Stimulated activated CD8-positive, alpha-beta memory T cell treated with anti-CD3 and anti-CD28 coated beads, Interleukin-7, amount 100 ng/mL, for 1 hour (primary cell): ENCODE measurements at regions not wholly inside any gene's neighbourhood (a gene's known extent, or its start where the extent isn't known, plus 50 kb on each side); places are given as distances from the start of the nearest gene placed in this dataset.
"Not testable (repeated sequence)": the region's sequence is repeated elsewhere in the genome, so short reads cannot be mapped to it uniquely, and the experiment has no call there.

ENCODE experiments used
- DNase-seq, 2 donors: peaks; one replicate each; pipeline ENCODE4 v3.0.0-alpha.2; 2020; ENCODE audit warnings: low read depth in 2 of 2

DNA sequence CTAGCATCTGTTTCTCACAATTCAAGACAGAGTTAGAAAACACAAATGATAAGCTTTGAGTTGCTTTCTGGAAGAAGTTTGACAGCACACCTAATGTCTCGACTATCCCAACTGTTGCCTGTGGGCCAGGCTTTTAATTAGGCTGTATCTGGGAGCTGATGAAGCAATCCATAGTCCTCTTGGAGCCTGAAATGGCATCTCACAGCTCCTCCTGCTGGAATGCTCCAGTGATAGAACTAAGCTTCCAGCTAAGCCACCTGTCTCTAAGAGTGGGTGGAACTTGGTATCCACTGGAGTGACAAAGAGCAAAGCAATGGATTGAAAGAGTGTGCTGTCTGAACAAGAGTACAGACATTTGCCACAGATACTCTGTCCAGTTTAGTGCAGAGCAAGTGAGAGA lies 605.3 kb upstream of the NR5A2 start:
- DNase-seq = no peak

DNA sequence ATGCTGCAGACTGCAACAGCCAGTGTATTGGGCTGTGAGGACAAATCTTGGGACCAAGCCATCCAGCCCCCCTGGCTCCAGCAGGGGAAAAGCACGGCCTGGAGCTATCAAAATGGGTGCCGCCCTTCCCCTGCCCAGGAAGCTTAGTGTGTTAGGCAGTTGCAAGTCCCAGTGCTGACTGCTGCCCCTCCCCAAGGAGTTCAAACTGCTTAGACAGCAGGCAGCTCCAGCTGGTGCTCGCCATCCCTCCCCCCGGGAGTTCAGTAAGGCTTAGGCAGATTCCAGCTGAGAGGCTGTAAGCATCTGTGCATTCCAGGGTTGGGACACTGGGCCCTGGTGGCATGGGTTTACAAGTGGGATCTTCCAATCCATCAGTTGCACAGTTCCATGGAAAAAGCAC lies 579.6 kb upstream of the NR5A2 start:
- no peak for DNase-seq

DNA sequence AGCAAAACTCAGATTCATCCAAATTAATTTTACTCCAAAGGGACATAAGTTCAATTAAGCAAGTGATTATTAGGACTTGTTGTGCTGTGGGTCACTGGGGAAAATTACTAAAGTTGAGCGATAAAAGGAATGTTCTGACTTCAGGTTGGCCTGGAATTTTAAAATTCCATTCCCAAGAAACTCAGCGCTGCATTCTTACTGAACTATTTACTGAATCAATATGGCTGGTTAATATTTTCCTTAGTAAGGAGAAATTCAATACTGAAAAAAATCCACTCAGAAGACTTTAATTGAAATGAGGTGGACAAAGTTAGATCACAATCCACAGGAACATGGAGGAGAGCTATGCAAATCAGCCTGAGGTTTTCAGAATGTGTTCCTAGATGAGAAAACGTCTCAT lies 578.9 kb upstream of the NR5A2 start:
- no peak for DNase-seq

DNA sequence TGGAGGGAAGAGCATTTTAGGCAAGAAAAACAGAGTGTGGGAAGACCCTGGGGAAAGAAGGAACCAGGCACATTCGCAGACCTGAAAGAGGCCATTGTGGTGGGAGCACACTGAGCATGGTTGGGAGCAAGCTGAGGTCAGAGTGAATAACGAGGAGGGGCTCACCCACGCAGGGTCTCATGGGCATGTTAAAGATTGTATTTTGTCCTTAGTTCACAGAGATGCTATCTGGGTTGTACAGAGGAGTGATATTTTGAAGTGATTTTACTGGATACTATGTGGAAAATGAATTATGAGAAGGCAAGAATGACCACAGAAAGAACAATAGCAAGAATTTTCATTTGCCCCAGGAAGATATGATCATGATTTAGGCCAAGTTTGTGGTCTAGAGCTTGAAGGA lies 578.3 kb upstream of the NR5A2 start:
- no peak for DNase-seq

DNA sequence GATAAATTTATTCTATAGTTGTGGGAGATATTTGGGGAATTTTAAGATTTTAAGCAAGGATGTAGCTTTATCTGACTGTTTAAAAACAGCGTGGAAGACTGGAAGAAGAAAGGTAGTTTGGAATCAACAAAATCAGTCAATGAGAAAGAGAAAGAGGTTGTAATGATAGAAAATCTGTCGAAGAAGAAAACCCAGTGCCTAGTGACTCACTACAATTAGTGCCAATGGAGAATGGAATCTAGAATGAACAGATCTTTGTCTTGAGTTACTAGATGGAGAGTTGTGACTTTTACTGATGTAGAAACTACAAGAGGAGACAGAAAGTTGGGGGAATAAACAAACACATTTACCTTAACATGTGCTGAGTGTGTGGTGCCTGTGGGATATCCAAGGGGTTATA lies 577.8 kb upstream of the NR5A2 start:
- DNase-seq = no peak

DNA sequence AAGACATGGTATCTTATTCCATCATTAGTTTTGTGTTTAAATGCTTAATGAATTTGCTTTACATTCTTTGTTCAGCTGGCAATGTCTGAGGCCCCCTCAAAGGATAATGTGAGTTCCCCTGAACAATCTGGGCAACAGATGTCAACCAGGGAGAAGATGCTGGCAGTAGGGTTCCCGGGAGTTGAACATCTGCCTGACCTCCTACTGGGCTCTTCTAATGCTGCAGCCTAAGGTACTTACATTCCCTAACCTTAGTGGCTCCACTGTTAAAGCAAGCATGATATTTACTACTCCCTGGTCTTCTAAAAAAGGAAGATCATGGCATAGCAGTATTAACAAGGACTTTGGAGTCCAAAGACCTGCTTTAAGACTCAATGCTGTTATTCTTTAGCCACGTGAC lies 574.9 kb upstream of the NR5A2 start:
- no peak for DNase-seq

DNA sequence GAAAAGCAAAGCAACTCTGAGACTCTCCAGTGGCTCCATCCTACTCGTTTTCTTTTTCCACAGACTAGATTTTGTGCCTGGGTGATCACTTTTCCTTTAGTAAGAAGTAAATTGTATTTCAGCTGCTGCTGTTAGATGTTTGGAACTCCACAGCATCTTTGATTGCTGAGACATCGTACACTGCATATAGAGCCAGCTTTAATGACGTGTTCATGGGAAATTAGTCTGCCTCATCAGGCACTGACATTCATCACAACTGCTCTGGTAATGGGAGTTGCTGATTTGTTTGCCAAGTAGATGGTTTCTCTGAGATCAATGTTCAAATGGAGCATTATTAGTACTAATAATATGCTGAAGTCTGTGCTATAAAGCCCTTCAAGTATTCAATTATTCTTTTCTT lies 573.8 kb upstream of the NR5A2 start:
- no peak for DNase-seq

DNA sequence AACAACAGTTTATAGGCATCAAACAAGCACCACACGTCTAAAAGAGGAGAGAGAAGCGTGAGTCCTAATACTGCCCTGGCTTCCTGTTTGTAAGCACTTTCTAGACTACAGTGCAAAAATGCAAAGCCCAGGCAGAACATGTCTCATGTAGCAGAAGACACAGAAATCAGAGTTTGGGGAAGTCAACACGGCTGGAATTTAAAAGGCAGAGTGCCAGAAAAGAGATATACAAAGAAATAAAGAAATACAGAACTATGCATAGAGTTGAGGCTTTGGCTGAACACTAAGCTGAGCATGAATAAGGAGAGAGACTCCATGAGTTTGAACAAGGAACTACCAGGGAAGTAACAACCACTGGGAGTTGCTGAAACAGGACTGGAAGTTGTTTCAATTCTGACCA lies 566.6 kb upstream of the NR5A2 start:
- no peak for DNase-seq

DNA sequence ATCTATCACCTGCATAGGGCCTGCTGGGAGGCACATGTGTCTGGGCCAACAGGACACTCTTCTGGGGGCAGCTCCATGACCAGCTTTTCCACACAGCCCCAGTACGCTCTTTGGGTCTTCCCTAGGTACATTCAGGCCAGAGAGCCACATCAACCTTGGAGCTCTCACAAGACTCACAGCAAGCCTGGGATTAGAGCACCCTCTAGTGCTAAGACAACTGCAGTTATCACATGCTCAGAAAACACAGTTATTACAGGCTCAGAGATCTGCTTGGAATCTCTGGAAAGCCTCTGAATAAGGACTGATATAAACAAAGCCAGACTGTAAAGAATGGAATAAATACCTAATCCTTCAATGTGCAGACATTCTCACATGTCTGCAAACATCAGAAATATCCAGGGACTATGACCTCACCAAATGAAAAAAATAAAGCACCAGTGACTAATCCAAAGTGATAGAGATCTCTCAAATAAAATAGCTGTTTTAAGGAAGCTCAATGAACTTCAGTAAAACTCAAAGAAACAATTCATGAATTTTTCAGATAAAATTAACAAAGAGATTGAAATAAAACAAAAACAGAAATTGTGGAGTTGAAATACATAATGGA lies 563.9 kb upstream of the NR5A2 start:
- no peak for DNase-seq

DNA sequence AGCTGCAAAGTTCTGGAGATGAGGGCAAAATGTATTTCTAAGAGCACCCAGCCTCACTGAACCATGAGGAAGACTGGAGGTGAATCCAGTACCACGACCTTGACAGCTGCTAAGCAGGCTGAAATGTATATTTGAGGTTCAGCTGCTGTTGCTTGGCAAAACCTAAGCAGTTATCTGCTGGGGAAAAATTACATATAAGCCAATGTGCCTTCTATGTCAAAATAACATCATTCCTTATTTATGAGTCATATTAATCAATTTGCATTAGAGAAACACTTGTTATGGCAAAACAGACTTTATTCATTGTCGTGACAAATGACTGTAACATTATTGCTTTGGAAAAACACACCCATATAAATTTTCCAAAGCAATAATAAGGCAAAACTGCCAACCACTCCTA lies 560.5 kb upstream of the NR5A2 start:
- DNase-seq = no peak

DNA sequence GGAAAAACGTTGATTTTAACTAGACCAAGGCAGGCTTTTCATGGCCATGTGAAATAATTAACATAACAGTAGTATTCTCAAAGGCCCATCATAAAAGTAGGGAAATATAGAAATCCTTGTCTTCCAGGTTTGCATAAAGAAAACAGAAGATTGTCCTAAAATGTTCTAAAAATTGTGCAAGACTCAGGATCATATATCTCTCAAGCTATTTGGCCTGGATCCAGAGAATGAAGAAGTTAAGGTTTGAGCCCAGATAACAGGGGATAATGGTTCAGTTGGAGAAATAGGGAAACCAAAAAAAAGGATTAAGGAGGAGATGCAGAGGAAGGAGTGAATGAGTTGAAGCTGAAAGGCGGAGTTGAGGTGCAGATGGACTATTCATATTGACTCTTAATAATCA lies 555.5 kb upstream of the NR5A2 start:
- no peak for DNase-seq

DNA sequence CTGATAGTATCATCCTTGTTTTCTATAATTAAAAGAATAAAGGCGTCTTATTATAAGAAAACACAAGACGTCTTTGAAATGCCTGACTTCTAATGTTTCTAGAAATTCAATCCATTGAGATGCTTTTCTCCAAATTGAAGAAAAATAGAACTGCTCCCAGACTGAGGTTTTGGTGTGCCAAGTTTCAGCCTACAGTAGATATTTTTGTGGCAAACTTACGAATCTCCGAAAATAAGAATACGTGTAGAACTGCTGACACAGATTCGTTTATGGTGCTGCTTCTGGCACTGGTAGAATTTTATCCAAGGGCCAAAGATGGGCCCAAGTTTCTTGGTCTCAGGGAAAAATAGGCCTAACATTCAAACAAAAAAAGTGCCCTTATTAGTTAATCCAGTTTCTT lies 554.5 kb upstream of the NR5A2 start:
- DNase-seq = no peak

DNA sequence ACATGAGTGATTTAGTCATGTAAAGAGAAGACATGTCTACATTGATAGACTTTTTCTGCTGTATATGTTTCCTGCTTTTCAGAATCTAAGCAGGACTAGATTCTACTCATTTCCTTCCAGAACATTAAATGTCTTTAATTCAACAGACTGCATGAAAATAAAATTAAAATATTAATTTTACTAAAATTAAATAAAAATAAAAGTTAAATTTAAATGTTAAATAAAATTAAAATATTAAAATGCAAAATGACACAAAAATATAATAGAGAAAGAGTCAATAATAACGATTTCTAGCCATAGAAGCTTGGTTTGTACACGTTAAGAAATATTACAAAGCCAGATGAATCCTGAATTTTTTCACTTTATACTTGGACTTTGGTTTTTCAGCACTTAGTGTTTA lies 552.8 kb upstream of the NR5A2 start:
- no peak for DNase-seq

DNA sequence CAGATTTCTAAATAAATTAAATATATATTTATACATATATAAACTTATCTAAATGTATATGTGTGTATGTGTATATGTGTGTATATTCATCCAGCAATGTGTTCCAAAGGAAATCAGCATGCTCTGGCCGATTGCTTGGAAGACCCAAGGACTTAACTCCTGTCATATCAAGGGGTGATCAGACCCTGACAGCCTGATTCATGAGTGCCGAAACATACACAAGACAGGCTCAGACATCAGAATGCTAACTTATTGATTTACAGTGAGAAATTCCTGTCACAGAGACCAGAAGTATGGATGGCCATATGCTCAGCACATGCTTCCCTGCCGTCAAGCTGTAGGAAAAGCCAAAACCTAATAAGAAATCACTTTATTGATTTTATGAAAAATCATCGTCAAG lies 545.1 kb upstream of the NR5A2 start:
- no peak for DNase-seq

DNA sequence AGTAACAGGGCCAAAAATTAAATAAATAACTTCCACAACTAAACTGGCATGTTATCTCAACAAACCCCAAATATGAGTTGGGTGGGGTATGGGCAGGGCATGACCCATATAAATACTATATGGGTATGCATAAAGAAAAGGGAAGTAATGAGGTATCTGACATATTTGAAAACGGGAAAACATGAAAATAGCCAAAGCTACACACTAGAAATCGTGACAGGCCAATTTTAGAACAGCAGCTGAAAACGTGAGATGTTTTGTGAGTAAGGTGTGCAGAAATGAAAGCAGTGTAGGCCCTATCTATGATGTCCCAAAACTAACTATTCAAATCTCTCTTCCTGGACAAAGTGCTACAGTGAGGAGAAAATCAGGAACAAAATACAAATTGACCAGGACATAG lies 537.9 kb upstream of the NR5A2 start:
- DNase-seq = no peak

DNA sequence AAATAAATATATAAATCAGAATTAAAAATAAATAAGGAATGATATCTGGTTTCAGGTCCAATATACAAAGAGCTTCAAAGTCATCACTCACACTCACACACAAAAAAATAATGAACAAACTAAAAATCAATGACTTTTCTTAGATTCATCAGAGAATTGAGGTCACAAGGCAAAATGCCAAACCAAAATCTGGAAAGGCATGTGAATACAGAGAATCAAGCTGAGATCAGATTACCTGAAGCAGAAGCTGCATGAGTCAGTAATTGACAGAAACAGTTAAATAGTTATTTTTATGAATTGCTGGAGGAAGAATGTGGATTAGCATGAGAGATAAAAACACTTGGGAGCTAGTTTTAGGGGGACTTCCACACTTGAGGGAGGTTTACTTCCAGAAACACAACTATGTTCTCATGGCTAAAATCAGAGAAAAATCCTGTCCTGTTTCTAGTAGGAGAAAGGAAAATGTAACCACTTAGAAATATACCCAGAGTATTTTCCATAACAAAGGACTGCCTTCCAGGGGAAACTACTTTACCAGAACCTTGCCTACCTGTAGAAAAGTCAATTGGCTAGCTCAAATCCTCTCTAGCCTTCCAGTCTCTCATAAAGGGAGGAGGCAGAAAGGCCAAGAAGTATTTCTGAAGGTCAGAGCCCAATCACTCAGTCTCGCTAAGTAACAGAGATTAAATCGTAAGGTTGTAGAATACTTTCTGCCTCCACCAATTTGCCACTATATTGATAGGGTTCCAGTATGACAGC lies 536.6 kb upstream of the NR5A2 start:
- DNase-seq = no peak

DNA sequence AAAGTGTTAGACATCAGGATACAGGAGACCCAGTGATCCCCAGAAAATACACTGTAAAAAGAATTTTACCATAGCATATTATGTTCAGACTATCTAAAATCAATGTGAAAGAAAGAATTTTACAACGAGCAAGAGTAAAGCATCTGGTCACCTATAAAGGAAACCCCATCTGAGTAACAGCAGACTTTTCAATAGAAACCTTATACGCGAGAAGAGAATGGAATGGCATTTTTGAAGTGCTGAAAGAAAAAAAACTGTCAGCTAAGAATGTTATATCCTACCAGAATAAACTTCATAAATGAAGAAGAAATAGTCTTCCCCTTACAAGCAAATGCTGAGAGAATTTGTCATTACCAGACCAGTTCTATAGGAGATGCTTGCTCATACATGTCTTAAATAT lies 532.1 kb upstream of the NR5A2 start:
- DNase-seq = no peak

DNA sequence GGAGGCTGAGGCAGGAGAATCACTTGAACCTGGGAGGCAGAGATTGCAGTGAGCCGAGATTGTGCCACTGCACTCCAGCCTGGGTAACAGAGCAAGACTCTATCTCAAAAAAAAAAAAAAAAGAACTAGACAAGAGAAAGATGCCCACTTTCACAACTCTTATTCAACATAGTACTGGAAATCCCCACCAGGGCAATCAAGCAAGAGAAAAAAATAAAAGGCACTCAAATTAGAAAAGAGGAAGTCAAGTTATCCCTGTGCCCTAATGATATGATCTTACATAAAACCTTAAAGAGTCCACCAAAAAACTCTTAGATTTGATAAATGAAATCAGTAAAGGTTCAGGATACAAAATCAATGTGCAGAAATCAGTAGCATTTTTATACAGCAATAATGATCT lies 528.7 kb upstream of the NR5A2 start:
- DNase-seq = not testable (repeated sequence)

DNA sequence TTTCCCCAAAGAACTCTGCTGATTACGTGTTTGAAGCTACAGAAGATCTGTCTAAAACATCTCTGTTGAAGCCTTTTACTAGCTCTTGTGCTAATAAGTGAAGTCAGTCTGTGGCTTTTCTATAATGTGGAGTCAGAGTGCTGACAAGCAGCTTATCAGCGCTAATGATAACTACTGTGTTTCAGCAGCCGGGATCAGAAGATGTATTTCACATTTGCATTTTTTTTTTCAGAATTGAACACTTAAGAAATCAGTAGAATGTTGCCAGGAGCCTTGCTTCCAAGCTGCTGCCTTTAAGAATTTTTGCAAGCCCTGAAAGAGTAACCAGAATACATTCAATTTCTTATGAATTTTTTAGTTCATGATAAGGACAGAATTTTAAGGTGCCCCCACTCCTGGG lies 519.4 kb upstream of the NR5A2 start:
- DNase-seq = no peak

DNA sequence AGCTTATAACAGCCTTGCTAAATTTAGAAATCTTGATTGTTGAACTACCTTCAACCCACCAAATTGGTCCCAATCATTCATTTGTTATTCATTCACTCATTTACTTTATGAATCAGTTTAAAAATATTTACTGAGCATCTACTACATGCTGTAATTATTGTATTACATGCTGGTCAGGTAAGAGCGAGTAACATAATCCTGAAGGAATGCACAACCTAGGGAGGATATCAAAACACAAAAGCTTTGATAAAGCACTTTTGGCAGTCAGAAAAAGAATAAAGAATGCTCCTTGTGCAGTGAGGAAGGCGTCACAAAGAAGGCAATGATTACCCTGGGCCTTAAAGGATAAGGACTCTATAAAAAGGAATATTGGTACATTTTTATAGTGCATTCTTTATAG lies 518.9 kb upstream of the NR5A2 start:
- DNase-seq = no peak

DNA sequence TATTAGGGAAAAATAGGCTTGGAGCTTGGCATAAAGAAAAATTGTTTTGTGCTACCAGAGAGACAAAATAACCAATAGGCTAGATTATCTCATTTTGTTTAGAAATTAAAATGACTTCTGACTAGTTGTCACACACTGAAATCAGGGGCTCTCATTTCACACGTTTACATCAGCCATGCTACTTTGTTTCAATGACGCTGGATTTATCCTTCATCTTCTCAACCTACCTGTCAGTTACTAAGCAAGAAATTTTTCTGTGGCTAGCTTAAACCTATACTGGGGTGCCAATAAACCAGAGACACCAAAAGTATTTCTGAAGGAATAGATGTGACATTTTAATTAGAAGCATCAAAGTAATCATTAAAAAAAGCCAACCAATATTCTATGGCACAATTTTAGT lies 518.1 kb upstream of the NR5A2 start:
- no peak for DNase-seq

DNA sequence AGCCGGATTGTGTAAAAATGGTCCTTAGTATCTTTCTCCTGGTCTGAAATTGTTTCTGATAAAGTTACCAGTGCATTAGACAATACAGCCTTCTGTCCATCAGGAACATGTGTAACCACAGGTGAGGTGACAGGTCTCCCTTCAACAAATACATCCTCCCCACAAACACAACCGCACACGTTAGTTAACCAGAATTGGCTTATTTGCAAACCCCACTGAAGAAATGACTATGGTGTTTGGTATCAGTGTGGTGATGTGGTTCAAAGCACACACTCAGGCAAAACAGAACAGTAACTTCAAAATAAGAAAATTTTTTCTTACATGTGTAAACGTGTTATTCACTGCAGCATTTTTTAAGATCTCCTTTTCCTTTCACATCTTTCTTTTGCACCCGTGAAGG lies 517.2 kb upstream of the NR5A2 start:
- DNase-seq = no peak

DNA sequence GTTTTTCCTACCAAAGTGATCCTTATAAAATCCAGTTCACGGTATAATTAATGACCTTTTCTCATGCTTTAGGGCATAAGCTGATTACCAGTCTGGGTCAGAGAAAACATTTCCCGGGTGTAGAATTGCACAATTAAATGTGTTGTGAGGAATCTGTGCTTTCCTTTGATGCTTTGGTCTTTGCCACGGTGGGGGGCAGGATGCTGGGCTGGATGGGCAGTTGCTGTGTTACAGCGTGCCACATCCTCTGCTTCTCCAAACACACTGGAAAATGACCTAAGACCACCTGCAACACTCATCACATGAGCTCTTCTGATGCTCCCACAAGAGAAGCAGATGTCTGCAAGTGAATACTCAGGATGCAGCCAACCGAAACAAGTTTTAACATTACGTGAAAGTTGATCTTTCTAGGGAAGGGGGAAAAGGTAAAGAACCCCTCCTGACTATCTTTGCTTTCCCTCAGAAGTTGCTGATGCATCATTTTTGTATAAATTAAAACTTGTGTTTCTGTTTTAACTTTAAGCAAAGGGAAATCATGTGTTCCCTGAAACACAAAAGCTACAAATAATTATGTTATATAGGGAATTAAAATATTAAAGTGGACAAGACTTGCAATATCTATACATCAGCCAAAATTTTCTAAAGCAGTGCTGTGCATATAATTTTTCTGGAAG lies 515.3 kb upstream of the NR5A2 start:
- DNase-seq = no peak
